EL (cell line): ENCODE measurements at regions not wholly inside any gene's neighbourhood (a gene's known extent, or its start where the extent isn't known, plus 50 kb on each side); places are given as distances from the start of the nearest gene placed in this dataset.
"Not testable (repeated sequence)": the region's sequence is repeated elsewhere in the genome, so short reads cannot be mapped to it uniquely, and the experiment has no call there.

Source experiments
- DNase-seq: peaks from one replicate; pipeline ENCODE4 v3.0.0-alpha.2; 2016

DNA sequence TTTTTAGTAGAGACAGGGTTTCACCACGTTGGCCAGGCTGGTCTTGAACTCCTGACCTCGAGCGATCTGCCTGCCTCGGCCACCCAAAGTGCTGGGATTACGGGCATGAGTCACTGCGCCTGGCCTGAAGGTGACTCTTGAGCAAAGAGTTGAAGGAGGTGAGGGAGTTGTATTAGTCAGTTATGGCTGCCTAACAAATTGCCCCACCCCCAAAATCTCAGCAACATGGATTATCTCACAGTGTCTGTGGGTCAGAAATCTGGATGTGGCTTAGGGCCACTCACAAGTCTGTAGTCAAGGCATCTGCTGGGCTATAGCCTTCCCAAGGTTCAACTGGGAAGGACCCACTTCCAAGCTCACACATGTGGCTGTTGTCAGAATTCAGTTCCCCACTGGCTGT is 52.8 kb upstream of the ADGRE5 start:
- no peak for DNase-seq

DNA sequence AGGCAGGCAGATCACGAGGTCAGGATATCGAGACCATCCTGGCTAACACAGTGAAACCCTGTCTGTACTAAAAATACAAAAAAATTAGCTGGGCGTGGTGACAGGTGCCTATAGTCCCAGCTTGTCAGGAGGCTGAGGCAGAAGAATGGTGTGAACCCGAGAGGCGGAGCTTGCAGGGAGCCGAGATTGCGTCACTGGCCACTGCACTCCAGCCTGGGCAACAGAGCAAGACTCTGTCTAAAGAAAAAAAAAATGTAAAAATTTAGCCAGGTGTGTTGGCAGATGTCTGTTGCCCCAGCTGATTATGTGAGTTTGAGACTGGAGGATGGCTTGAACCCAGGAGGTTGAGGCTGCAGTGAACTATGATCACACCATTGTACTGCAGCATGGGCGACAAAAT is 54.2 kb upstream of the ADGRE5 start:
- not testable (repeated sequence) for DNase-seq

DNA sequence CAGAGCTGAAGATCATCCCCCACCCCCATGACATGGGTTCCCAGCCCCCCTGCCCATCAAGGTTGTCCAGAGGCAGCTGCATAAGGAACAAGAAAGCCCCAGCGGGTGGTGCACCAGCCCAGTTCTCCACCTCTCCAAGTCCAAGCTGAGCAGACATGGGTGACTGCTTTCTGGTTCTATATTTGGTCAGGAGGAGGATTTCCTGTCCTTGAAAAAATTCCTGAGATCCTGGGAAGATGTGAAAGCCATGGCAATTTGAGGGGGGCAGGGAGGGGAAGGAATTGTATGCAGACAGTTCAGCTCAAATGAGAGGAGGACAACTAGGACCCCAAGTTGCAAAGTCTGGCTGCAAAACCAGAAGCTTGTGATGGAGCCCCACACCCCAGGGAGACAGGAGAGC is 55.4 kb upstream of the ADGRE5 start:
- no peak for DNase-seq

DNA sequence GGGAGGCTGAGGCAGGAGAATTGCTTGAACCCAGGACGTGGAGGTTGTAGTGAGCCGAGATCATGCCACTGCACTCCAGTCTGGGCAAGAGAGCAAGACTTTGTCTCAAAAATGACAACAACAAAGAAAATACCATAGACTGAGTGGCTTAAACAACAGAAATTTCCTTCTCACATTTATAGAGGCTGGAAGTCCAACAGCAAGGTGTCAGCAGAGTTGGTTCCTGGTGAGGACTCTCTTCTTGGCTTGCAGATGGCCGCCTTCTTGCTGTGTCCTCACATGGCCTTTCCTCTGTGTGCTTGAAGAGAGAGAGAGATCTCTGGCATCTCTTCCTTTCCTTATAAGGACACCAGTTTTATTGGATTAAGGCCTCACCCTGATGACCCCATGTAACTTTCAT is 56.1 kb upstream of the ADGRE5 start:
- DNase-seq, result no peak

DNA sequence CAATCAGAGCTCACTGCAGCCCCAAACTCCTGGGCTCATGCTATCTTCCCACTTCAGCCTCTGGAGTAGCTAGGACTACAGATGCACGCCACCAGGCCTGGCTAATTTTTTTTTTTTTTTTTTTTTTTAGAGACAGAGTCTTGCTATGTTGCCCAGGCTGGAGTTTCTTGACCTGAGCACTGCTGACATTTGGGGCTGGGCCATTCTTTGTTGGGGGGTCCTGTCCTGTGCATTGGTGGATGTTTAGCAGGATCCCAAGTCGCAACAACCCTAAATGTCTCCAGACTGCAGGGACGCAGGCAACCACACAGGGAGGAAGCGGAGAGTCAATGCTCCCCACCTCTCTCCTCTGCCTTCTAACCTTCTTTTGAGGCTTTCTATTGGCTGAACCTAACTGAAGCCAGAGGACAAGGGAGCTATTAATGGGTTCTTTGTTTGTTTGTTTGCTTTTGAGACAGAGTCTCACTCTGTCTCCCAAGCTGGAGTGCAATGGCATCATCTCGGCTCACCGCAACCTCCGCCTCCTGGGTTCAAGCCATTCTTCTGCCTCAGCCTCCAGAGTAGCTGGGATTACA is 58.3 kb upstream of the ADGRE5 start:
- no peak for DNase-seq

DNA sequence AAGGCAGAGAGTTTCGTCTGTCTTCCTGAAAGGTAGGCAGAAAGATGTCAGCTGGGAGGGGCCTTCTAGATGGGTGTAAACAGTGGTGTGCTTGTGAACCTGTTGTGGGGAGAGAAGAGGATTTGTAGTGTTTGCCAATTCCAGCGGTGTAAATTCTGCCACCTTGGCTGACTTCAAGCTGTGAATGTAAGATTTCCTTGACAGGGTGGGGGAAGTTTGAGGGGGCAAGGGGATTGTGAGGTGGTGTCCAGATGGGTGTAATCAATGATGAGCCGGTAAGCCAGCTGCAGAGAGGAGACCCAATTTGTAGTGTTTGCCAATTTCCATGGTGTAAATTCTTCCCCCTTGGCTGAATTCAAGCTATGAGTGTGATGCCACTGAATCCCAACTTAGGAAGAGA is 61.0 kb upstream of the ADGRE5 start:
- no peak for DNase-seq

DNA sequence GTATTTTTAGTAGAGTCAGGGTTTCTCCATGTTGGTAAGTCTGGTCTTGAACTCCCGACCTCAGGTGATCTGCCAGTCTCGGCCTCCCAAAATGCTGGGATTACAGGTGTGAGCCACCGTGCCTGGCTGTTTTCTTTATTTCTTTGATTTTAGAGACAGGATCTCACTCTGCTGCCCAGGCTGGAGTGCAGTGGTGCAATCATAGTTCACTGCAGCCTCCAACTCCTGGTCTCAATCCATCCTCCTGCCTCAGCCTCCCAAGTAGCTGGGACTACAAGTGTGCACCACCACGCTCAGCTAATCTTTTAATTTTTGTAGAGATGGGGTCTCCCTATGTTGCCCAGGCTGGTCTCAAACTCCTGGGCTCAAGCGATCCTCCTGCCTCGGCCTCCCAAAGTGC is 61.5 kb upstream of the ADGRE5 start:
- DNase-seq, result not testable (repeated sequence)

DNA sequence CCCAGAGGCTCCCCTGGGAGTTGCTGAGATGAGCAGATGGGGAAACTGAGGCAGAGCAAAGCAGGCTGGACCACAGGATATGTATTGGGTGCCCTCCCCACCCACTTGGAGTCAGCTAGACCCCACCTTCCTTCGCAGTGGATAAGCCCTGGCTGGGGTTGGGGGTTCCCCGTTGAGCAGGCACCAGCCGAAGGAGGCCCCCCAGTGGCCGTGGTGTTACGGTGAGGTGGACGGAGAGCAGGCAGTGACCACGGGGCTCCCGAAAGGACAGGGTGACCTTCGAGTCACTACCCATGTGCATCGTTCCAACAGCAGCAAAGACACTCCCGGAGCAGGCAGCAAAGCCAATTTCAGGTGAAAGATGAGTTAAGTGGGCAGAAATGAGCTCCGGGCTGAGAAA is 62.4 kb upstream of the ADGRE5 start:
- DNase-seq, result no peak

DNA sequence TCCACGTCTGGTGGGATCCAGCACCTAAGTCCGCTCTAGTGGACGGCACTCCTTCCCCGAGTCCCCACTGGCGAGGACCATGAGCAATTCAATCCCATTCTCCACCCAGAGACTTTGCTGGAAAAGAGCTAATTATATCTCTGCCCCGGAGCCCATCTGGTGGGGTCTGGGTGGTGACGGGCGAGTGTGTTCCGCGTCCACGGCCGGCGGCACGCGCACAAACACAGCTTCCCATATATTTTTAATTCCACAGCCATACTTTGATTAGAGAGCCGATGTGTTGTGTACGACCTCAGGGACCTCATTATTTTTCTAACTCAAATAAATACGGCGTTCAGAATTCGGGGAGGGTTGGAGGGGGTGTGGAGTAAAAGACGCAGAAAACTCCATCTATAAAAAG is 64.1 kb upstream of the ADGRE5 start:
- no peak for DNase-seq

DNA sequence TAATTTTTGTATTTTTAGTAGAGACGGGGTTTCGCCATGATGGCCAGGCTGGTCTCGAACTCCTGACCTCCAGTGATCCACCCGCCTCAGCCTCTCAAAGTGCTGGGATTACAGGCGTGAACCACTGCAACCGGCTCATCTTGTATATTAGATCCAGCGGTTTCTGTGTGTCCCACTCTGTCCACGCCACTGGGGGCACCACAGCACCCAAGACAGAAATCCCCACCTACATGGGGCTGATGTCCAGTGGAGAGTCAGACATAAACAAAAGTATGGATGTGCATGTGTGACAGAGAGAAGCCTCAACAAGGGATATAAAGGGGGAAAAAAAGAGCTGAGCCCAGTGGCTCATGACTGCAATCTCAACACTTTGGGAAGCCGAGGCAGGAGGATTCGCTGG is 65.8 kb upstream of the ADGRE5 start:
- DNase-seq, result no peak

DNA sequence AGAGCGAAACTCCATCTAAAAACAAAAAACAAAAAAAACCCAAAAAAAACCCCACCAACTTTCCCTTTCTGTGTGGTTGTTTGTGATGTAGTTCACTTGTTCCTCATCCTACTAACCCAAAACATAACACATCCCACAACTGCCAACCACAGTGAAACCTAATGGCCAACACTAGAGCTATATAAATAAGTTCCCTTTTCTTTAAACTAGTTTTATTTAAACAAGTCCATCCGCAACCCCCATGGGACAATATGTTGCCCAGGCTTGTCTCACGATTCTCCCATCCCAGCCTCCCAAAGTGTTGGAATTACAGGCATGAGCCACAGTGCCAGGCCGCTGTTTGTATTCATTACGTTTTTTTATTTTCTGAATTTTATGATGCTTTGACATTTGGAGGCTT is 71.2 kb upstream of the ADGRE5 start:
- no peak for DNase-seq

DNA sequence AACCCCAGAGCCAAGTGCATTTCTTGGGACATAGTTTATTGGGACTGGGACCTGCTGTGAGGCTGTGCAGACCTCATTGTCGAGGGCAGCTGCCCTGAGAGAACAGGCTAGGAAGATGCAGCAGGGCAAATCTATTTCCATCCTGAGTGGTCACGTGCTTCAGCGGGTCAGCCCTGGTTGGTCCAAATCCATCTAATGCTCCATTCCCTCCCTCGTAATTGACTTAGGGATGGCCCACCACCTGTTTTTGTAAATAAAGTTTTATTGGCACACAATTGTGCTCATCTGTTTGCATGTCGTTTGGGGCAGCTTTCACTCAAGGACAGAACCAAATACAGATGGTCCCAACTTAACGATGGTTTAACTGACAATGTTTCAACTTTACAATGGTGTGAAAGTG is 75.5 kb upstream of the ADGRE5 start:
- no peak for DNase-seq

DNA sequence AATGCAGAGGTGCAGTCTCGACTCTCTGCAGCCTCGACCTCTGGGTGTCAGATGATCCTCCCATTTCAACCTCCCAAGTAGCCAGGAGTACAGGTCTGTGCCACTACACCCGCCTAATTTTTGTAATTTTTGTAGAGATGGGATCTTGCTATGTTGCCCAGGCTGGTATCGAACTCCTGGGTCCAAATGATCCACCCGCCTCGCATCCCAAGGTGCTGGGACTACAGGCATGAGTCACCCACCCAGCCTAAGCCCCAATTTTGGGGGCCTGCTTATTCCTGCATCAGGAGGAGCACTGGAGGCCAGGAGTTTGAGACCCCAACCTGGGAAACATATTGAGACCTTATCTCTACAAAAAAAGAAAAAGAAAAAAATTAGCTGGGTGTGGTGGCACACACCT is 80.1 kb upstream of the ADGRE5 start:
- DNase-seq, result no peak

DNA sequence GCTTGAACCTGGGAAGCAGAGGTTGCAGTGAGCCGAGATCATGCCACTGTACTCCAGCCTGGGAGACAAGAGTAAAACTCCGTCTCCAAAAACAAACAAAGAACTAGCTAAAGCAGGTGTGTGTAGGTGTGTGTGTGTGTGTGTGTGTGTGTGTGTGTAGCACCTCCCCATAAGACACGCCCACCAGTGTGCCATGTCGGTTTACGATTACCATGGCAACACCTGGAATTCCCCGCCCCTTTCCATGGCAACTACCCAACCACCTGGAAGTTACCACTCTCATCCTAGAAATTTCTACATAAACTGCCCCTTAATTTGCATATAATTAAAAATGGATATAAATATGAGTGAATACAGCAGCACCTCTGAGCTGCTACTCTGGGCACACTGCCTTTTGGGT is 80.9 kb upstream of the ADGRE5 start:
- DNase-seq, result no peak

DNA sequence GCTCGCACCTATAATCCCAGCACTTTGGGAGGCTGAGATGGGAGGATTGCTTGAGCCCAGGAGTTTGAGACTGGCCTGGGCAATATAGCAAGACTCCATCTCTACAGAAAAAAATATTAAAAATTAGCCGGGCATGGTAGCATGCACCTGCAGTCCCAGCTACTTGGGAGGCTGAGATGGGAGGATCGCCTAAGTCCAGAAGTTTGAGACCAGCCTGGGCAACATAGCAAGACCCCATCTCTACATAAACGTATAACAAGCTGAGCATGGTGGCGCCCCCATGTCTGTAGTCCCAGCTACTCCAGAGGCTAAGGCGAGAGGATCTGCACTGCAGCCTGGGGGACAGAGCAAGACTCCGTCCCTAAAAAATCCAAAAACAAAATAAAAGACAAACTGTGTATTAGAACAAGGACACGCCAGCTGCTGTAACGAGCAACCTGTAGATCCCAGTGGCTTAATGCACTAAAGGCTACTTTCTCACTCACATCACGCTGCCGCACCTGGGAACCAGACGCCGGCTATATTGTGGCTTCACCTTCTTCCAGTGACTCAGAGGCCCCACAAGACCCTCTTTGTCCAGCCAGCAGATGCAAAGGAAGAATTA is 81.9 kb upstream of the ADGRE5 start:
- not testable (repeated sequence) for DNase-seq

DNA sequence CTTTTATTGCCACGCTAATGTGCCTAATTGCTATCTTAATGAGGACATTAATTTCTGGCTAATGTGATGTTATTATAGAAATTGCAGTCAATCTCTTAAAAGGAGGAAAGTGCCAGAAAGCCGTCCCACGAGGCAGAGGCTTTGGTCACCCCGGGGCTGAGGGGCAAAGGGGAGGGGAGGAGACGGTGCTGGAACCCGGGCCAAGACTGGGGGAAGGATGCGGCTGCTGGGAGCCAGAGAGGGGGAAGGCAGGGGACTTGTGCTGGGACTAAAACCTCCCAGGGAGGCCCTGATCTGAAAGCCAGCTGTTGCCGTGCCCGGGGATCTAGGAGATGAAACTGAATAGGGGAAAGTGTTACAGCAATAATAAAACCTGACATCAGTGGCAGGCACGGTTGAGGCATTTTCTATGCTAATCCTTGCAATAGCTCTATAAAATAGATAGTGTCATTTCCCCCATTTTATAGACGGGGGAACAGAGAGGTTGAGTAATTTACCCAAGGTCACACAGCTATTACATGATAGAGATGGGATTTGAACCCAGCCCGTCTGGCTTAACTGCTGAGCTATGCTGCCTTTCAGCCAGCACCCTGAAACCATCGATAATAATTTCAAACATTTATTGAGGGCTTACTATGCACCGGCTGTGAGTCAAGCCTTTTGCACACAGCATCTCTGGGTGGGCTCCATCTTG is 83.2 kb upstream of the ADGRE5 start:
- not testable (repeated sequence) for DNase-seq

DNA sequence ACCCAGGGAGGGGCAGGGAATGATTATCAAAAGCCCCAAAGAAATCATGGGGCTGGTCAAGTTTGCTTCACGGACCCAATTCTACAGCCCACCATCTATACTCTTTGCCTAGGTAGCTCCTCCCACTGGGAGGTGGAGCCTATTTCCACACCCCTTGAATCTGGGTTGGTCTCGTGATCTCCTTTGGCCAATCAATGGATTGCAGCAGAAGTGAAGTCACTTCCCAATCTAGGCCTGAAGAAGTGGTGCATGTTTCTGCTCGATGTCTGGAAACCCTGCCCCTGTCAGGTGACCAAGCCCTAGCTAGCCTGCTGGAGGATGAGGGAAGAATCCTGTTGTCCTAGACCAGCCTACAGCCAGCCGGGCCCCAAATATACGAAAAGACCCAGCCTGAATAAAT is 86.3 kb upstream of the ADGRE5 start:
- peak; percentile 9 for DNase-seq

DNA sequence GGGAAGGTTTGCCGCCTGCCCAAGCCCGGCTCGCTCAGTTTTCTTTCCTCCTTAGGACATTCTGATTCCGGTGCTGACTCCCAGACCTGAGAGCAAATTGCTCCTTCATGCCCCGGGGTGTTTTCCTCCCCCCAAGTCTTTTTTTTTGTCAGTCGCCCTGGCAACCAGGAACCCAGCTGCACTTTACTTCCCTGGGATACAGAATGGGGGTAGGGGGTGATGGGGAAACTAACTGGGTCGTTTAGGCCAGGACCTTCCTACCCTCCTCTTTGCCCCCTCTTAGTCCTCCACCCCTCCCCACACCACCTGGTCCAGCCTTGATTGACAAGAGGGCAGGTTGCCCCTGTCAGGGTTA is 87.5 kb upstream of the ADGRE5 start:
- DNase-seq, result not testable (repeated sequence)

DNA sequence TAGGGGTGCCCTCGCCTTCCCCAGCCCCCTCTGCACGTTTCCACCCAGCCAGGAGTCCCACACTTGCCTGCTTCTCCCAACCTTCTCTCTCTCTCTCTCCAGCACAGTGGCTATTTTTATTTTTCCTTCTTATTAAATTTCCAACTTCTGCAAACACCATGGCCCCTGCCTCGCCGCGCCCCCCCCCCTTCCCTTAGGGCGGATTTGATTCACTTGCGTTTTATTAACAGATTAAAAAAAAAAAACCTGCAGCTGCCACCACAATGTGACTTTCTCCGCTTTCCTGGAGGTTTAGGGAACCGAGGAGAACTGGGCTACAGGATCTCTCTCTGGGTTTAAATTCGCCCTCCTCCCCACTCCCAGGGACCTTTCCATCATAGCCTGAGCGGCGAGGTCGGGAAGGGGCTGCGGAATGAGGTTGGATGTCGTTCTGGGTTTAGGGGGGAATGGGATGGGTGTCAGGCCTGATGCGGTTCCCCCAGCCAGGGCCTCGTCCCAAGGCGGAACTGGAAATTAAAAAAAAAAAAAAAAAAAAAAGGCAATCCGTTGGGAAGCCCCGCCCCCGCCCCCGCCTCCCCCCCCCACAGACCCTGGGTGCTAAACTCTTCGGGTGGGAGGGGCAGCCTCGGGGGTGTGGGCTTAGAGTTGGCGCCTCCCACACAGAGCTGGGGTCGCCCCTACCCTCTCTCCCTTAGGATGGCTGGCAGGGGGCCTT is 87.3 kb upstream of the ADGRL1 start:
- not testable (repeated sequence) for DNase-seq

DNA sequence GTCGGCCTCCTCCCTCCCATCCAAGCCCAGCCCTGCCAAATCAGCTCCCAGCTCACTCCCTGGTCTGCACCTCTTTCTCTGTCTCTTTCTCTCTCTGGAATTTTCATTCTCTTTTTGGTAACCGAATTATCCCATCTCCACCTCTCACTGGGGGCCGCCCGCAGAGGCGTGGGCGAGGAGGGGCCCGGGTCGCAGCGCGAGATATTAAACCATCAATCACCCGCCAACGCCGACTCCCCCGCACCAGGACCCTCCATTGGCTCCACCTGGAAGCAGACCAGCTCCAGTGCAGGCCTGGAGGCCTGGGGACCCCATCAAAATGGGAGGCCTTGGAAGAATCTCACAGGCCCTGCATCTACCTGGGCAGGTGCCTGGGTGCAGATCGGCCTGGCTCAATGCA is 83.8 kb upstream of the ADGRL1 start:
- DNase-seq, result not testable (repeated sequence)

DNA sequence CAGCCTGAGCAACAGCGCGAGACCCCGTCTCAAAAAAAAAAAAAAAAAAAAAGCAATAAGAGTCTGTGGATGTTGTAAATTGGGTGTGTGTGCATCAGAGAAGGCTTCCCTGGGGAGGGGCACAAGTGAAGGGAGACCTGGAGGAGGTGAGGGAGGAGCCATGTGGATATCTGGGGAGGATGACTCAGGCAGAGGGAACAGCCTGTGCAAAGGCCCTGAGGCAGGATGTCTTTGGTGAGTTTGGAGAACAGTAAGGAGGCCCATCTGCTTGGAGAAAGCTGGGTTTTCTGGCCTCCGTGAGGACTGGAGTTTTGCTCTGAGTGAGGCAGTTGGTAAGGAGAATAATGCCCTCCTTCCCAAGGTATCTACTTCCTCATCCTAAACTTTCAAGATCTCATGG is 81.9 kb upstream of the ADGRL1 start:
- DNase-seq, result not testable (repeated sequence)

DNA sequence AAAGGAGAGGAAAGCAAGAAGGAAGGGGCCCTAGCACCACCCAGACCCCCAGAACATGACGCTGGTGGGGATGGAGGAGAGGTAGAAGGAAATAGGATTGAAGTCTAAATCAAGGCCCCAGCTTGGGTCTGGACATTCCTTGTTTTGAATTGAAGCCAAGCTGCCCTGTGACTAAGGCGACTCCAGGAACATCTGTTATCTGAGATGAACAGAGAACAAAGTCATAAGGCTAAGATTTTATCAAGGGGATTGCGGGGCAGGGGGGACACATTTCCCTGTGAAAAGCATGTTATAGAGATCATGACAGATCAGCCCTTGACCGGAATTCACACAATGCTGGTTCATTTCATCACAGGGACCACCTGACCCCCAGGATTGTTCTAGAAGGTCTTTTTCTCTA is 80.6 kb upstream of the ADGRL1 start:
- not testable (repeated sequence) for DNase-seq

DNA sequence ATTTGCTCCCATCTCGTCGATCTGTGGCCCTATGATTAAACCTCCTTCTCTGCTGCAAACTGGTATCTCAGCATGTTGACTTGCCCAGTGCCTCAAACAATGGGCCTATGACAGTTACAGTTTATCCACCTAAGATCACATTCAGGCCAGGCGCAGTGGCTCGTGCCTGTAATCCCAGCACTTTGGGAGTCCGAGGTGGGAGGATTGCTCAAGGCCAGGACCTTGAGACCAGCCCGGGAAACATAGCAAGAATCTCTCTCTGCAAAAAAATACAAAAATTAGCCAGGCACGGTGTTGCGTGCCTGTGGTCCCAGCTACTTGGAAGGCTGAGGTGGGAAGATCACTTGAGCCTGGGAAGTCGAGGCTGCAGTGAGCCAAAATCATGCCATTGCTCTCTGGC is 79.8 kb upstream of the ADGRL1 start:
- not testable (repeated sequence) for DNase-seq
